ENCODE measurements at regions not wholly inside any gene's neighbourhood (a gene's known extent, or its start where the extent isn't known, plus 50 kb on each side); places are given as distances from the start of the nearest gene placed in this dataset.

DNA sequence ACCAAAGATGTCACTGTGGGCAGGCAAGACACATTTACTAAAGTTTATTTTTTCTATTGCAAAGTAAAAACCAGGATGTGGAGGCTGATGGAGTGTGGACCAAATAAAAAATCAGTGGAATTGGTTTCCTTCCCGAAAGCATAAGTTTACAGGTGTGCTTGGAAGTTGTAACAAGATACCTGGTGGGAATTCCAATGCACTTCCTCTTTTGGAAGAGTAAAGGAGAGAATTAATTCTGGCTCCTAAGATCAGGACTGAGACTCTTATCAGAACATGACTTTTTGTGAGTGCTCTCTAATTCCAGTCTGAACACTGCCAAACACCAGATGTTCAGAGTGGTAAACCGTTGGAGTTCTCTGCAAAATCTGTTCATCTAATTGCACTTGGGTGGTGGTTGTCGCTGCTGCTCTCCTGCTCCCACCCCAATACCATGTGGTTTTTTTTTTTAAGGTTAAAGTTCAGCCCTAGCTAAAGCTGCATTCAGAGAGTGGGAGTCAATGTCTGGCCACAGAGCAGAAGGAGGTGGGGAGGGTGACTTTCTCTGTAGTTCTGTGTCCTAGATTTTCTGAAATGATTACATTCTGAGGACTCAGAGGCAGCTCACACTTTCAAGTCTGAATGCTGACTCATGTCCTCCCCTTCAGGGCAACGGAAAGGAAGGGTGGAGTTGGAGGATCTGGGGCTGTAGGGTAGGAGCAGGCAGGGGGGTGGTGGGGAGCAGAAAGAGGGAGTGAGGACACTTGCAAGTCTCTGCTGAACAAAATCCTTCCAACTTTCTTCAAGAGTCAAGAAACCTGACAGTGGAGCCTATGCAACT, 275.8 kb upstream of the PRDM1 start:
- FAIRE-seq (no peak), DNase-seq (ENCODE audit: insufficient read length, low spot score) (no peak)
- TF ChIP-seq POU2F2 (IDR thresholded peaks at IDR 0.05; ENCODE audit: low read depth, low read length) (no peak), POLR2A (IDR thresholded peaks at IDR 0.05; ENCODE audit: low read depth, low read length) (no peak), TAF1 (IDR thresholded peaks at IDR 0.05; ENCODE audit: low read depth, low read length) (no peak), PAX5 (IDR thresholded peaks at IDR 0.05; ENCODE audit: insufficient read depth, low read length, severe bottlenecking) (no peak), SPI1 (IDR thresholded peaks at IDR 0.05; ENCODE audit: low read depth, low read length) (peak; percentile 50; the same call in 1 of the 2 replicates), POLR2AphosphoS5 (IDR thresholded peaks at IDR 0.05; ENCODE audit: low read depth, low read length) (no peak)

DNA sequence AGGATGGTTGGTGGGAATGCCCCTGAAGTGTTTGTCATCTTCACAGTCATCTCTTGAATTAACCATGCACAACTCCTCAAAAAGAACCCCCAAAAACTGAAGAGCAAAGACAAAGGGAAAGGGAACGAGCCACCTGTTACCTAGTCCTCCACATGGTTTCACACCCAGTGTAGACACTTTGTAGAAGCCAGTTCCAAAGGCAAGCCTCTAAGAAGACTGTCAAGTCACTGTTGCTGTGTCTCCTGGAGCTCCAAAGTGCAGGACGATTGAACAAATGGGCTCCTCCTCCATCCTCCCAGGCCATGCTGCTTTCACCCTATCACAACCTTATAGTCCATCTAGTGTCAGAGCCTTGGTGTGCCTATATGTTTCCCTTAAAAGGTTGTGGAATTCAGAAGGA, 277.6 kb upstream of the PRDM1 start:
- no peak for DNase-seq (ENCODE audit: insufficient read length, low spot score)
- TF ChIP-seq PAX5 (IDR thresholded peaks at IDR 0.05; ENCODE audit: insufficient read depth, low read length, severe bottlenecking) (no peak), SPI1 (IDR thresholded peaks at IDR 0.05; ENCODE audit: low read depth, low read length) (no peak), TAF1 (IDR thresholded peaks at IDR 0.05; ENCODE audit: low read depth, low read length) (no peak), POU2F2 (IDR thresholded peaks at IDR 0.05; ENCODE audit: low read depth, low read length) (no peak), POLR2AphosphoS5 (IDR thresholded peaks at IDR 0.05; ENCODE audit: low read depth, low read length) (no peak), POLR2A (IDR thresholded peaks at IDR 0.05; ENCODE audit: low read depth, low read length) (no peak)
- FAIRE-seq, result no peak

DNA sequence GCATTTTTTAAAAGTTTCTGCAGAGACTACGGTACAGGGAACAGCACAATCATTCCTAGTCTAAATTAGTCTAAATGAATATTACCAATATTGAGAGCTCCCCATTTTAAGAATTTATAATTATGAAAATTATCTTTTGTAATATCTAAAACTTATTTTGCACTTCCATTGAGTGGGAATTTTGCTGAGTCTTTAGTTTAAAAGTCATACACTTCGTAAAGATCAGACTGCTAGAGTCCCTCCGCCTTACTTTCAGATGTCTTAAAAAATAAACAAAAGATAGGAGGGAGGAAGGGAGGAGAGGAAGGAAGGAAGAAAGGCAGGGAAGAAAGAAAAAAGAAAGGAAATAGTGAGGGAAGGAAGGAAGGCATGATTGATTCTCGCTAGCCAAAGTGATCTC, 278.2 kb upstream of the PRDM1 start:
- TF ChIP-seq SPI1 (IDR thresholded peaks at IDR 0.05; ENCODE audit: low read depth, low read length) (no peak), POU2F2 (IDR thresholded peaks at IDR 0.05; ENCODE audit: low read depth, low read length) (no peak), TAF1 (IDR thresholded peaks at IDR 0.05; ENCODE audit: low read depth, low read length) (no peak), POLR2AphosphoS5 (IDR thresholded peaks at IDR 0.05; ENCODE audit: low read depth, low read length) (no peak), POLR2A (IDR thresholded peaks at IDR 0.05; ENCODE audit: low read depth, low read length) (no peak), PAX5 (IDR thresholded peaks at IDR 0.05; ENCODE audit: insufficient read depth, low read length, severe bottlenecking) (no peak)
- FAIRE-seq, result no peak
- no peak for DNase-seq (ENCODE audit: insufficient read length, low spot score)

DNA sequence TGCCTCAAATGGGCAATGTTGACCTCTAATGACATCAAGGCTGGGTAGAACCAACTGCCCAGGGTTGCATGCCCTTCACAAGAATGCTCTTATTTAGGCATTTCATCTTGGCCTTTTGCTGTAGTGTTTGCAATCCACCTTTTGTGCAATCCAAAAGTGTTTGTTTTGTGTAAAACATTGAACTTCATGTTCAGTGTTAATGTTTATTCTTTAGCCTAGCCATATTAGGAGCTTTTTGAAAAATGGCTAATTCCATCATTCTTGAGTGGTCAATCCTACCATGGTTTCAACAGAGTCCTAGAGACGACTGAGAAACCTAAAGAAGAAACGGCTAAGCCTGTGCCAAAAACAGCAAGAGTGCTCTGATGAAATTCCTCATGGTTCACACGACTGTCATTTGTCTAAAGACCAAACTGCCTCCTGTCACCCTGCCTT, 279.6 kb upstream of the PRDM1 start:
- no peak for TF ChIP-seq SPI1 (IDR thresholded peaks at IDR 0.05; ENCODE audit: low read depth, low read length)
- no peak for TF ChIP-seq POLR2AphosphoS5 (IDR thresholded peaks at IDR 0.05; ENCODE audit: low read depth, low read length)
- no peak for TF ChIP-seq POU2F2 (IDR thresholded peaks at IDR 0.05; ENCODE audit: low read depth, low read length)
- DNase-seq (ENCODE audit: insufficient read length, low spot score) (no peak), FAIRE-seq (no peak)

DNA sequence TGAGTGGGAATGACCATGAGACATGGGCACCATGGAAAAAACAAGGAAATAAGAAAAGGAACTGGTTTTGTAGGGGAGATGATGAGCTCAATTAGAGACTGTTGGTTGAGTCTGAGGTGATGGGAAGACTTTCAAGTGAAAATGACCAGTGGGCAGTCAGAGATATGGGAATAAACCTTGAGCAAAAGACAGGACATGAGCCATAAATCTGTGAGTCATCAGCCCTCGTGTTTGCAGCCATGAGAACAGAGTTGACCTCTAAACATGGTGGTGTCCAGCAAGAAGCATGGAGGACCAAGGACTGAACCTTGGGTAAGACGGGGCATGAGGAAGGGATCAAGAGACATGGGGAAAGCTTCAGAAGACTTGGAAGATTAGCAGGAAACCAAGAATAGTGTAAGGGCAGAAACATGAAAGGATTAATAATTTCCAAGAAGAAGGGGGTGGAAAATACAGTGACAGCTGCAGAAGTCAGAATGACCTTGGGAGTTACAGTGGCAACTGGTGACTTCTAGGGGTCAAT, 280.6 kb upstream of the PRDM1 start:
- TF ChIP-seq PAX5 (IDR thresholded peaks at IDR 0.05; ENCODE audit: insufficient read depth, low read length, severe bottlenecking), result no peak
- TF ChIP-seq SPI1 (IDR thresholded peaks at IDR 0.05; ENCODE audit: low read depth, low read length), result no peak
- no peak for TF ChIP-seq POLR2A (IDR thresholded peaks at IDR 0.05; ENCODE audit: low read depth, low read length)
- TF ChIP-seq POLR2AphosphoS5 (IDR thresholded peaks at IDR 0.05; ENCODE audit: low read depth, low read length), result no peak
- TF ChIP-seq POU2F2 (IDR thresholded peaks at IDR 0.05; ENCODE audit: low read depth, low read length), result no peak
- no peak for TF ChIP-seq TAF1 (IDR thresholded peaks at IDR 0.05; ENCODE audit: low read depth, low read length)
- FAIRE-seq (no peak), DNase-seq (ENCODE audit: insufficient read length, low spot score) (no peak)

DNA sequence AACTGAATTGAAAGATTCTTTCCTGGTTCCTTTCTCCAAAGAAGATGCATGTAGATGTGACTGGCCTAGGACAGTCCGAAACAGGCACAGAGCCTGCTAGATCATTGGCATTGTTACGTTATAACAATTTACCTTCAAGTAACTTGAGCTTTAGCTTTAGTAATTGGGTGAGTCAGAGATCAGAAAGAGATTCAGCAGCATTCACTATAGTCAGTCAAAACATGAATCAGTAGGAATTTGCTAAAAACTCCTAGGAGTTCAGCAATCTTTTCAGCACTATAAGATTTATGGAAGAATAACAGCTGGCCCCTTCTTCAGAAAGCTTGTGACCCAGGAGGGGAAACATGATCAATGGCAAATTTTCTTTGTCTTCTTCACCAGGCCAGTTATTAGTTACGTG, 281.7 kb upstream of the PRDM1 start:
- FAIRE-seq, result no peak
- DNase-seq (ENCODE audit: insufficient read length, low spot score), result no peak
- TF ChIP-seq TAF1 (IDR thresholded peaks at IDR 0.05; ENCODE audit: low read depth, low read length) (no peak), POU2F2 (IDR thresholded peaks at IDR 0.05; ENCODE audit: low read depth, low read length) (no peak), POLR2A (IDR thresholded peaks at IDR 0.05; ENCODE audit: low read depth, low read length) (no peak), POLR2AphosphoS5 (IDR thresholded peaks at IDR 0.05; ENCODE audit: low read depth, low read length) (no peak), SPI1 (IDR thresholded peaks at IDR 0.05; ENCODE audit: low read depth, low read length) (no peak), PAX5 (IDR thresholded peaks at IDR 0.05; ENCODE audit: insufficient read depth, low read length, severe bottlenecking) (no peak)

DNA sequence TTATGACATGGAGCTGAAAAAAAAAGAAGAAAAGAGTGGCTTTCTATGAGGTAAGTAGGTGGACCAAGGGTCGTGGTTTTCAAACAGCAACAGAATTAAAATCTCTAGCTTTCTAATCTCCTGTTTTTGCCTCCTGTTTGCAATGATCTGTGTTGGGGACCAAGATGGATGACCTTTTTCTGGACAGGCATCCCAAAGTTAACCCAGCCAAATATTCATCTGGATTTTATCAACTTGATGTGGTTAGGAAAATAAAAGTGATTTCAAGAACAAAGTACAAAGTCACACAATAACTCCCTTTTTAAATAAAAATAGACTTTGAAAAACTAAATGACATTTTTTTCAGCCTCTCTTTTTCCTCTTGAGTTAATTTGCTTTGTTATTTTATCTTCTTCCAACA, 282.1 kb upstream of the PRDM1 start:
- no peak for DNase-seq (ENCODE audit: insufficient read length, low spot score)
- TF ChIP-seq POLR2AphosphoS5 (IDR thresholded peaks at IDR 0.05; ENCODE audit: low read depth, low read length), result no peak
- TF ChIP-seq POLR2A (IDR thresholded peaks at IDR 0.05; ENCODE audit: low read depth, low read length), result no peak
- TF ChIP-seq SPI1 (IDR thresholded peaks at IDR 0.05; ENCODE audit: low read depth, low read length), result no peak
- TF ChIP-seq TAF1 (IDR thresholded peaks at IDR 0.05; ENCODE audit: low read depth, low read length), result no peak
- TF ChIP-seq POU2F2 (IDR thresholded peaks at IDR 0.05; ENCODE audit: low read depth, low read length), result no peak
- no peak for TF ChIP-seq PAX5 (IDR thresholded peaks at IDR 0.05; ENCODE audit: insufficient read depth, low read length, severe bottlenecking)
- FAIRE-seq, result no peak

DNA sequence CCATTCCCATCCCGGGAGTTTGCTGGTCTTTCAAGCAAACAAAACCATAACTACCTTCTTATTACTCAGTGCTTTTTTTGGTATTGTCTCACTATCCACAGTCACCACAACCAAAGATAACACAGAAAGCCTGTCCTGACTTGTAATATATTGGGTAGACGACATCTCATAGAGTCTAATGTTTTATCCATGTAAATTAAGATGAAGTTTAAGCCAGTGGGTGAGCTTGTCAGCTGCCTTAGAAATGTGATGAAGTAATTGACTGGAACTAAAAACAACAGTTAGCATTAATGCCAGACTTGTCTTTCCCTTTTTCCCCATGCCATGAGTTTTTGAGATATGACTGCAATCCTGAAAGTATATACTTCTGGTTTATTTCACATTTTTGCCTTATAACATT, 282.7 kb upstream of the PRDM1 start:
- DNase-seq (ENCODE audit: insufficient read length, low spot score) (no peak), FAIRE-seq (no peak)
- TF ChIP-seq TAF1 (IDR thresholded peaks at IDR 0.05; ENCODE audit: low read depth, low read length) (no peak), POLR2AphosphoS5 (IDR thresholded peaks at IDR 0.05; ENCODE audit: low read depth, low read length) (no peak), PAX5 (IDR thresholded peaks at IDR 0.05; ENCODE audit: insufficient read depth, low read length, severe bottlenecking) (no peak), POU2F2 (IDR thresholded peaks at IDR 0.05; ENCODE audit: low read depth, low read length) (no peak), SPI1 (IDR thresholded peaks at IDR 0.05; ENCODE audit: low read depth, low read length) (no peak), POLR2A (IDR thresholded peaks at IDR 0.05; ENCODE audit: low read depth, low read length) (no peak)

DNA sequence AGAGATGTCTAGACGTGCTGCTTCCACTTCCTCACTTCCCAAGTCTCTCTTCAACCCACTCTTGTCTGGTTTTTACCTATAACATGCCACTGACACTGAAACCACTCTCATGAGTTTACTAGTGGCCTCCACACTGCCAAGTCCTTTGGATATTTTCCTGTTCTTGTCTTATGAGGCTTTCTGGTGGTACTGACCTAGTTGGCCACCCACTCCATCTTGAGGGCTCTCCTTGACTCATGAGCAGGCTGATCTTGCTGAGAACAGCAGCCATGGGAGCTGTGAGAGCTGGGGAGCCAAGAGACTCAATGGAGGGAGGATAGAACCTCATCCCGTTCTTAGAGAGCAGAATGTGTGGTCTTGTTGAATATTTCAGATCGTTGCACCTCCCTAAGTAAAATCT, 283.4 kb upstream of the PRDM1 start:
- DNase-seq (ENCODE audit: insufficient read length, low spot score) (no peak), FAIRE-seq (no peak)
- TF ChIP-seq PAX5 (IDR thresholded peaks at IDR 0.05; ENCODE audit: insufficient read depth, low read length, severe bottlenecking), result no peak

DNA sequence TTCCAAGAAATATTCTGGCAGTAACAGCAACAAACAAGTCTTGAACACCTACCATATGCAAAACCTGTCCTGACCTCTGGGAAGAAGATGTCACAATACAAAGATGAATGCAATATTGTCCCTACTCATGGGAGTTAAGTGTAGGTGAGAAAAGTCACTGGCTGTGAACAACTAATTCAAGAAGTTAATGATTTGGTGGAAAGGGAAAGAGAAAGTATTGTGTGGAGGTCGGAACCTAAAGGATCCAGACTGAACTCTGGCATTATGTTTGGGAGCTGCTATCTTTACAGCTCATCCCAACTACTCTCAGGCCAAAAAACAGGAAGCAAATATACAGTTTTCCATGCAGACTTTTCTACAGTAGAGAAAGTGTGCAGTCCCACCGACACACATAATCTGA, 285.3 kb upstream of the PRDM1 start:
- DNase-seq (ENCODE audit: insufficient read length, low spot score) (no peak), FAIRE-seq (no peak)
- TF ChIP-seq SPI1 (IDR thresholded peaks at IDR 0.05; ENCODE audit: low read depth, low read length) (no peak), POU2F2 (IDR thresholded peaks at IDR 0.05; ENCODE audit: low read depth, low read length) (no peak), TAF1 (IDR thresholded peaks at IDR 0.05; ENCODE audit: low read depth, low read length) (no peak), PAX5 (IDR thresholded peaks at IDR 0.05; ENCODE audit: insufficient read depth, low read length, severe bottlenecking) (no peak), POLR2A (IDR thresholded peaks at IDR 0.05; ENCODE audit: low read depth, low read length) (no peak), POLR2AphosphoS5 (IDR thresholded peaks at IDR 0.05; ENCODE audit: low read depth, low read length) (no peak)

Data from GM12891 (cell line).